ENCODE measurements at regions not wholly inside any gene's neighbourhood (a gene's known extent, or its start where the extent isn't known, plus 50 kb on each side); places are given as distances from the start of the nearest gene placed in this dataset.

- TF ChIP-seq CTCF (IDR thresholded peaks at IDR 0.05; ENCODE audit: low read length) (no peak), EZH2 (IDR thresholded peaks at IDR 0.05; ENCODE audit: borderline replicate concordance, low read length) (no peak)
Observed at GRCh38 chr4:125070861-125071260, 243.9 kb upstream of the FAT4 start.

All from OCI-LY1 (cell line).